ENCODE measurements at regions not wholly inside any gene's neighbourhood (a gene's known extent, or its start where the extent isn't known, plus 50 kb on each side); places are given as distances from the start of the nearest gene placed in this dataset.

DNA sequence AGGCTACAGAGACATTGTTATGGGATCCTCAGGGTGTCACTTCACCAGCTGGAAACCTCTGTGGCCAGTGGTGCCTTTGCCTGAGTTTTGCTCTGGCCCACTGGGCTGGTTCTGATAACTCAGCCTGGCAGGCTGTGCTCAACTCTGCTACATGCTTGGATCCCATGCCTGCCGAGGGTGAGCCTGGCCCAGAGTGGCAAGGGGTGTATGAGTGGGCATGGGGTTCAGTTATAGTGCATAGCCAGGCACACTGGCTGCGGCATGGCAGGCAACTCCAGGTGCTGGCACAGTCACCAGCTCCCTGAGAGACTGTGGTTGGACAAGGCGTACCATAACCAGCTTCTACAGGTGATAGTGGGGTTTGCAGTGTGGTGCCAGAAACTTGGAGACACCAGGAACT is 107.0 kb upstream of the PCDH15 start:
- no peak for TF ChIP-seq POLR2AphosphoS5 (IDR thresholded peaks at IDR 0.05; ENCODE audit: low read depth, low read length)
- TF ChIP-seq, protein P1, sequence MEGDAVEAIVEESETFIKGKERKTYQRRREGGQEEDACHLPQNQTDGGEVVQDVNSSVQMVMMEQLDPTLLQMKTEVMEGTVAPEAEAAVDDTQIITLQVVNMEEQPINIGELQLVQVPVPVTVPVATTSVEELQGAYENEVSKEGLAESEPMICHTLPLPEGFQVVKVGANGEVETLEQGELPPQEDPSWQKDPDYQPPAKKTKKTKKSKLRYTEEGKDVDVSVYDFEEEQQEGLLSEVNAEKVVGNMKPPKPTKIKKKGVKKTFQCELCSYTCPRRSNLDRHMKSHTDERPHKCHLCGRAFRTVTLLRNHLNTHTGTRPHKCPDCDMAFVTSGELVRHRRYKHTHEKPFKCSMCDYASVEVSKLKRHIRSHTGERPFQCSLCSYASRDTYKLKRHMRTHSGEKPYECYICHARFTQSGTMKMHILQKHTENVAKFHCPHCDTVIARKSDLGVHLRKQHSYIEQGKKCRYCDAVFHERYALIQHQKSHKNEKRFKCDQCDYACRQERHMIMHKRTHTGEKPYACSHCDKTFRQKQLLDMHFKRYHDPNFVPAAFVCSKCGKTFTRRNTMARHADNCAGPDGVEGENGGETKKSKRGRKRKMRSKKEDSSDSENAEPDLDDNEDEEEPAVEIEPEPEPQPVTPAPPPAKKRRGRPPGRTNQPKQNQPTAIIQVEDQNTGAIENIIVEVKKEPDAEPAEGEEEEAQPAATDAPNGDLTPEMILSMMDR (IDR thresholded peaks at IDR 0.05; ENCODE audit: control extremely low read depth in 1 of 3, insufficient read depth in 1 of 3, low read depth in 1 of 3, low read length in 3 of 3): no peak
- TF ChIP-seq GABPA (IDR thresholded peaks at IDR 0.05; ENCODE audit: borderline replicate concordance, insufficient read depth, low read length): no peak
- TF ChIP-seq CREB1 (IDR thresholded peaks at IDR 0.05): no peak
- no peak for TF ChIP-seq POLR2A (IDR thresholded peaks at IDR 0.05; ENCODE audit: control extremely low read depth in 1 of 2, low read depth in 2 of 2, low read length in 2 of 2)
- no peak for TF ChIP-seq CHD1 (IDR thresholded peaks at IDR 0.05; ENCODE audit: low read depth, low read length)
- no peak for TF ChIP-seq RXRA (IDR thresholded peaks at IDR 0.05; ENCODE audit: insufficient read depth, low read depth, low read length)

Data from H1 (cell line).